Dendritic cell treated with granulocyte-macrophage colony-stimulating factor and Interleukin-4, amounts not matched to agents 40 ng/mL and 50 ng/mL, for 4 days (primary cell): ENCODE measurements at regions not wholly inside any gene's neighbourhood (a gene's known extent, or its start where the extent isn't known, plus 50 kb on each side); places are given as distances from the start of the nearest gene placed in this dataset.
"Not testable (repeated sequence)": the region's sequence is repeated elsewhere in the genome, so short reads cannot be mapped to it uniquely, and the experiment has no call there.

Source experiments
- H3K27ac Mint-ChIP-seq: one replicate; pipeline ENCODE4 v1.8.0; 2022; ENCODE audit warnings: mild to moderate bottlenecking, mixed read lengths
- H3K27me3 Mint-ChIP-seq: one replicate; pipeline ENCODE4 v1.8.0; 2022; ENCODE audit warnings: mild to moderate bottlenecking, mixed read lengths
- H3K36me3 Mint-ChIP-seq: one replicate; pipeline ENCODE4 v1.8.0; 2022; ENCODE audit warnings: low read depth, mixed read lengths
- H3K4me1 Mint-ChIP-seq: one replicate; pipeline ENCODE4 v1.8.0; 2022; ENCODE audit warnings: low read depth, mixed read lengths
- H3K4me3 Mint-ChIP-seq: one replicate; pipeline ENCODE4 v1.8.0; 2022; ENCODE audit warnings: mild to moderate bottlenecking, moderate library complexity, mixed read lengths
- H3K9me3 Mint-ChIP-seq: one replicate; pipeline ENCODE4 v1.8.0; 2022; ENCODE audit warnings: mixed read lengths
- intact Hi-C: fragments of 100-400 bp; cut with micrococcal nuclease; formaldehyde crosslinking; loops from one replicate; pipeline ENCODE4 v1.15.0; 2022

GRCh38 chr4:43458293-43458692 lies 565.8 kb downstream of the GRXCR1 start:
- Mint-ChIP-seq H3K36me3 (no peaks in the 10 kb centered on the region), H3K27ac (no peak overlapping the region)
- intact Hi-C loops: no loop called here

GRCh38 chr4:43471950-43472349 lies 579.4 kb downstream of the GRXCR1 start:
- no peak overlapping the region for H3K4me3 Mint-ChIP-seq
- intact Hi-C loops: no loop called here
- H3K9me3 Mint-ChIP-seq: peaks cover 84% of the 10 kb centered on the region
- no peak overlapping the region for H3K27ac Mint-ChIP-seq
- no peaks in the 10 kb centered on the region for H3K27me3 Mint-ChIP-seq
- H3K36me3 Mint-ChIP-seq: no peaks in the 10 kb centered on the region
- no peaks in the 10 kb centered on the region for H3K4me1 Mint-ChIP-seq

More at GRCh38 chr4:43458293-43458692, 565.8 kb downstream of the GRXCR1 start:
- H3K4me3 Mint-ChIP-seq: no peak overlapping the region
- no peaks in the 10 kb centered on the region for H3K27me3 Mint-ChIP-seq
- no peaks in the 10 kb centered on the region for H3K9me3 Mint-ChIP-seq
- H3K4me1 Mint-ChIP-seq: no peaks in the 10 kb centered on the region

DNA sequence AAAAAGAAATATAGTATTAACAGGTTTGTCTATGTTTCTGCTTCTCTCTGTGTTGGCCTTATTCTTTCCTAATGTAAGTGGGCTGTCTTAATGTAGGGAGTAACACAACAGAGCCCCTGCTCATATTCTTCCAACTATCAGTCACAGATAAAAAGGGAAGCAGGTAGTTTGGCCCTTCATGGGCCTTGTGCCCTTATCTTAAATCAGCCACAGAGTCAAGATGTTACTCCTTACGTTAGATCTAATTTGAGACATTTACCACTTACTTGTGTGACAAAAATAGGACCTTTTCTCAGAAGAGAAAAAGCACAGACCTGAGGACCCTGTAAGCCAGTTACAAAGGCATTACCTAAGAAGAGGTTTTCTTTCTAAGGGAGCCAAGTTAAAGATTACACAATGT lies 589.0 kb downstream of the GRXCR1 start:
- H3K36me3 Mint-ChIP-seq: no peaks in the 10 kb centered on the region
- peaks cover 11% of the 10 kb centered on the region for H3K9me3 Mint-ChIP-seq
- no peak overlapping the region for H3K4me3 Mint-ChIP-seq
- no peaks in the 10 kb centered on the region for H3K4me1 Mint-ChIP-seq
- no peak overlapping the region for H3K27ac Mint-ChIP-seq
- intact Hi-C loops: no loop called here
- no peaks in the 10 kb centered on the region for H3K27me3 Mint-ChIP-seq

- intact Hi-C loops: no loop called here
- Mint-ChIP-seq H3K27ac (no peak overlapping the region), H3K36me3 (no peaks in the 10 kb centered on the region), H3K9me3 (peaks cover 19% of the 10 kb centered on the region), H3K4me1 (no peaks in the 10 kb centered on the region), H3K27me3 (no peaks in the 10 kb centered on the region), H3K4me3 (no peak overlapping the region)
Observed at GRCh38 chr4:43485196-43485595, 592.7 kb downstream of the GRXCR1 start.

GRCh38 chr4:43496188-43496587 lies 603.7 kb downstream of the GRXCR1 start:
- H3K36me3 Mint-ChIP-seq: no peaks in the 10 kb centered on the region
- H3K27me3 Mint-ChIP-seq: no peaks in the 10 kb centered on the region
- intact Hi-C loops: no loop called here
- no peak overlapping the region for H3K4me3 Mint-ChIP-seq
- H3K9me3 Mint-ChIP-seq: peaks cover 8% of the 10 kb centered on the region
- H3K27ac Mint-ChIP-seq: no peak overlapping the region
- H3K4me1 Mint-ChIP-seq: no peaks in the 10 kb centered on the region

- Mint-ChIP-seq H3K4me1 (no peaks in the 10 kb centered on the region), H3K36me3 (no peaks in the 10 kb centered on the region), H3K27me3 (no peaks in the 10 kb centered on the region), H3K4me3 (no peak overlapping the region), H3K9me3 (peaks cover 8% of the 10 kb centered on the region), H3K27ac (no peak overlapping the region)
- intact Hi-C loops: no loop called here
Observed at GRCh38 chr4:43496602-43497001, 604.1 kb downstream of the GRXCR1 start.

DNA sequence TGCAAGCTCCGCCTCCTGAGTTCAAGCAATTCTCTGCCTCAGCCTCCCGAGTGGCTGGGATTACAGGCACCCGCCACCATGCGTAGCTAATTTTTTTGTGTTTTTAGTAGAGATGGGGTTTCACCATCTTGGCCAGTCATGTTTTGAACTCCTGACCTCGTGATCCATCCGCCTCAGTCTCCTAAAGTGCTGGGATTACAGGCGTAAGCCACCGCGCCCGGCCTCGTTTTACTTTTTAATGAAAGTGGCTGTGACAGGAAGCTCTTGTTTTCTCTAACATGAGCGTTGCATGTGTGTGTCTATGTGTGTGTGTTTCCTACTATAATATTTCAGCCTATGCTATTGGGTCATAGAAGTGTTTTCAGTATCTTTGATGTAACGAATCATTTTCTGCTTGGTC lies 613.3 kb downstream of the GRXCR1 start:
- intact Hi-C loops, H3K4me3 Mint-ChIP-seq, H3K36me3 Mint-ChIP-seq, H3K27me3 Mint-ChIP-seq, H3K4me1 Mint-ChIP-seq, H3K27ac Mint-ChIP-seq: not testable (repeated sequence)
- H3K9me3 Mint-ChIP-seq: peaks cover 21% of the 10 kb centered on the region

GRCh38 chr4:43512253-43512652 lies 619.7 kb downstream of the GRXCR1 start:
- no peaks in the 10 kb centered on the region for H3K27me3 Mint-ChIP-seq
- no peaks in the 10 kb centered on the region for H3K36me3 Mint-ChIP-seq
- no peak overlapping the region for H3K27ac Mint-ChIP-seq
- H3K4me3 Mint-ChIP-seq: no peak overlapping the region
- no peaks in the 10 kb centered on the region for H3K4me1 Mint-ChIP-seq
- H3K9me3 Mint-ChIP-seq: peaks cover 22% of the 10 kb centered on the region
- intact Hi-C loops: no loop called here

- Mint-ChIP-seq H3K4me1 (no peaks in the 10 kb centered on the region), H3K27ac (no peak overlapping the region), H3K4me3 (no peak overlapping the region), H3K9me3 (peaks cover 5% of the 10 kb centered on the region), H3K36me3 (no peaks in the 10 kb centered on the region), H3K27me3 (no peaks in the 10 kb centered on the region)
- intact Hi-C loops: no loop called here
Observed at GRCh38 chr4:43525646-43526045, 633.1 kb downstream of the GRXCR1 start.

DNA sequence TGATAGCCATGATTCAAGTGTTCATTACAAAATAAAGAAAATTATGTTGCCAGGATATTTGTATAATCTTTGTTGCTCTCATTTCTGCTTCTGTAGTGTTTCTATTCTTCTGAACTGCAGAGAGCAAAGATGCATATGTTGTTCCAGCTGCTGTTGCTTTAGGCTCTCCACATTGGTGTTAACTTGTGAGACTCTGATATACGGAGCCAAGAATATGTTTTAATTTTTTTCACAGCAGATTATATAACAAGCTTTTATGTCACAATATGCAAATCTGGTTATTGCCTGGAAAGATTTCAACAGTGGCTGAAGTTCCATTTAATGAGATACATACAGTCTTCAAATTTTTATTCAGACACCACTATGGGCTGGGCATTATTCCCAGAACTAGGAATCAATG lies 655.0 kb downstream of the GRXCR1 start:
- Mint-ChIP-seq H3K27me3 (no peaks in the 10 kb centered on the region), H3K36me3 (no peaks in the 10 kb centered on the region), H3K4me3 (no peak overlapping the region), H3K9me3 (peaks cover 45% of the 10 kb centered on the region), H3K27ac (no peak overlapping the region), H3K4me1 (no peaks in the 10 kb centered on the region)
- intact Hi-C loops: no loop called here

- H3K27ac Mint-ChIP-seq: no peak overlapping the region
- H3K9me3 Mint-ChIP-seq: peaks cover 80% of the 10 kb centered on the region
- intact Hi-C loops: no loop called here
- no peaks in the 10 kb centered on the region for H3K27me3 Mint-ChIP-seq
- no peak overlapping the region for H3K4me3 Mint-ChIP-seq
- H3K36me3 Mint-ChIP-seq: no peaks in the 10 kb centered on the region
- no peaks in the 10 kb centered on the region for H3K4me1 Mint-ChIP-seq
Observed at GRCh38 chr4:43550981-43551627, 658.6 kb downstream of the GRXCR1 start.

- intact Hi-C loops: no loop called here
- Mint-ChIP-seq H3K27ac (no peak overlapping the region), H3K36me3 (no peaks in the 10 kb centered on the region), H3K9me3 (peaks cover 69% of the 10 kb centered on the region), H3K4me1 (no peaks in the 10 kb centered on the region), H3K27me3 (no peaks in the 10 kb centered on the region), H3K4me3 (no peak overlapping the region)
Observed at GRCh38 chr4:43556262-43556661, 663.7 kb downstream of the GRXCR1 start.

- Mint-ChIP-seq H3K27ac (no peak overlapping the region), H3K4me1 (no peaks in the 10 kb centered on the region), H3K4me3 (no peak overlapping the region), H3K9me3 (peaks cover 33% of the 10 kb centered on the region), H3K36me3 (no peaks in the 10 kb centered on the region), H3K27me3 (no peaks in the 10 kb centered on the region)
- intact Hi-C loops: no loop called here
Observed at GRCh38 chr4:43560047-43560446, 667.5 kb downstream of the GRXCR1 start.

DNA sequence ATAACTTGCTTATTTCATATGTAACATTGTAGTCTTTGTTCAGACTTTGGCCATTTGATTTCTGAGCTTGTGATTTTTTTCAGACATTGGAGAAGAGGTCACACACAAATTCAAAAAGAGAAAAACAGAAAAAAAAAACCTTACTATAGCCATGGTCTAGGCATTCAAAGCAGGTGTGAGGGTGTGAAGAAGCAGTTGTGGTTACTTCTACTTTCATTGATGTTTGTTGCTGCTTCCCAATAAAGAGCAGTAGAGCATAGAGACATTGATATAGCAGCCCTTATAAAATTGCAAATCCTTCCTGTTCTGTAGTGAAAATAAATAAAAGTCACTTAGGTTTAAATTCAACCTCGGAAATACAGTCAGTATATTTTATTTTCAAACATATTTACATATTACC lies 671.6 kb downstream of the GRXCR1 start:
- Mint-ChIP-seq H3K27me3 (no peaks in the 10 kb centered on the region), H3K4me3 (no peak overlapping the region), H3K4me1 (no peaks in the 10 kb centered on the region), H3K27ac (no peak overlapping the region), H3K9me3 (no peaks in the 10 kb centered on the region), H3K36me3 (no peaks in the 10 kb centered on the region)
- intact Hi-C loops: no loop called here

DNA sequence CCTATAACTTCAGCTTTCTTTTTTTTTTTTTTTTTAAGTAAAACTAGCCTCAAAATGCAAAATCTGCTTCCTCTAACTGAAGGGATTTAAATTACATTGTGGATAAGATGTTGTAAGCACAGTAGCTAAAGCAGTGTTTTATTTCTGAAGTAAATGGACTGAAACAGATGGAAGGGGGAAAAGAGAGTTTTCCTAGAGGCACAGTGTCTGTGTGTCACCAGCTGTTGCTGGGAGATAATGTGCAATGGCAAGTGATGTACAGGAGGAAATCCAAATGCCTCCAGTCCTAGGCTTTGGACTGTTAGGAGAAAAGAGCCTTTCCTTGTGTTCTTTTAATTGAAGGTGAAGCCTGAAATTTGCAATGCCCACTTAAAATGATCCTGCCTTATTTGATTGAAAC lies 672.1 kb downstream of the GRXCR1 start:
- intact Hi-C loops: no loop called here
- H3K9me3 Mint-ChIP-seq: no peaks in the 10 kb centered on the region
- H3K4me3 Mint-ChIP-seq: no peak overlapping the region
- H3K27ac Mint-ChIP-seq: no peak overlapping the region
- no peaks in the 10 kb centered on the region for H3K4me1 Mint-ChIP-seq
- no peaks in the 10 kb centered on the region for H3K27me3 Mint-ChIP-seq
- H3K36me3 Mint-ChIP-seq: no peaks in the 10 kb centered on the region
